GM12878 (cell line): ENCODE measurements at regions not wholly inside any gene's neighbourhood (a gene's known extent, or its start where the extent isn't known, plus 50 kb on each side); places are given as distances from the start of the nearest gene placed in this dataset.

Experiments used
- ATAC-seq: fragments of 200-7000 bp; cut with Tn5 transposase; 3 replicates; pipeline ENCODE4 v1.9.1; 2020; ENCODE audit warnings: mild to moderate bottlenecking, moderate library complexity
- BruUV-seq: library from RNA; stranded (reverse); fragments of 400-500 nt; replicated peaks from 2 replicates; lab custom pipeline; 2021; lab: Mats Ljungman, UMichigan
- CTCF ChIA-PET: fragments of 300-600 bp; sonication (Branson Sonifier 250); formaldehyde crosslinking; extraction: SDS; loops from one replicate; lab custom pipeline; 2021; ENCODE audit warnings: inconsistent platforms; lab: Yijun Ruan, JAX
- POLR2A ChIA-PET: fragments of 350-600 bp; formaldehyde crosslinking; extraction: SDS; loops from one replicate; lab custom pipeline; 2021; ENCODE audit warnings: inconsistent platforms; lab: Charles Lee
- RAD21 ChIA-PET: fragments of 300-600 bp; sonication (Branson Sonifier 250); formaldehyde crosslinking; loops from one replicate; lab custom pipeline; 2023; ENCODE audit warnings: antibody characterized with exemption; ENCODE audit not compliant: unreplicated experiment; lab: Charles Lee
- SMC1A ChIA-PET: fragments of 300-600 bp; sonication (Branson Sonifier 250); formaldehyde crosslinking; loops from one replicate; lab custom pipeline; 2023; ENCODE audit not compliant: unreplicated experiment, uncharacterized antibody; lab: Charles Lee
- DNase-seq: peaks from one replicate; pipeline ENCODE4 v3.0.0-alpha.2; 2011; ENCODE audit warnings: low read depth, low spot score
- FAIRE-seq: peaks from 3 replicates; lab custom pipeline; 2011; peaks lifted over from hg19 to GRCh38; lab: Jason Lieb, UNC
- H2AFZ ChIP-seq: 2 replicates; pipeline ENCODE4 v1.6.0; 2011; ENCODE audit warnings: low read depth, low read length, control low read depth; ENCODE audit not compliant: control insufficient read depth
- H3K27ac ChIP-seq: 2 replicates; pipeline ENCODE4 v1.5.1; 2011; ENCODE audit warnings: control low read depth; ENCODE audit not compliant: control insufficient read depth, insufficient read depth
- H3K27me3 ChIP-seq, 2 experiments: replicated peaks in 1 of 2; 2 replicates each; pipeline versions ENCODE4 v1.6.0 to v1.6.1; 2011; ENCODE audit warnings: low read length in 1 of 2; ENCODE audit not compliant: control insufficient read depth in 2 of 2, insufficient read depth in 2 of 2
- H3K36me3 ChIP-seq, 2 experiments: 2 replicates each; pipeline ENCODE4 v1.5.1; 2011; ENCODE audit warnings: low read length in 1 of 2; ENCODE audit not compliant: control insufficient read depth in 2 of 2, insufficient read depth in 2 of 2
- H3K4me1 ChIP-seq: 2 replicates; pipeline ENCODE4 v1.6.1; 2011; ENCODE audit warnings: mild to moderate bottlenecking, low read length, moderate library complexity, mixed read lengths; ENCODE audit not compliant: control insufficient read depth, insufficient read depth
- H3K4me2 ChIP-seq: 2 replicates; pipeline ENCODE4 v1.6.0; 2011; ENCODE audit warnings: control low read depth; ENCODE audit not compliant: control insufficient read depth, insufficient read depth
- H3K4me3 ChIP-seq: fragments of 200-600 bp; sonication (generic); 2 replicates; pipeline ENCODE4 v1.5.1; 2016
- H3K79me2 ChIP-seq: 2 replicates; pipeline ENCODE4 v1.6.0; 2011; ENCODE audit warnings: low read length; ENCODE audit not compliant: control insufficient read depth, insufficient read depth
- H3K9ac ChIP-seq: 2 replicates; pipeline ENCODE4 v1.8.0; 2011; ENCODE audit warnings: low read length, control low read depth, mixed read lengths; ENCODE audit not compliant: control insufficient read depth, insufficient read depth
- H3K9me3 ChIP-seq: replicated peaks from 3 replicates; pipeline ENCODE4 v1.5.1; 2011; ENCODE audit warnings: mild to moderate bottlenecking, low read length; ENCODE audit not compliant: control insufficient read depth, insufficient read depth
- H4K20me1 ChIP-seq: 2 replicates; pipeline ENCODE4 v1.6.0; 2011; ENCODE audit not compliant: control insufficient read depth, insufficient read depth
- HDAC2 ChIP-seq: fragments of 200-600 bp; sonication (generic); IDR thresholded peaks from 2 replicates; pipeline ENCODE4 v1.6.1; 2017
- HDGF ChIP-seq: fragments of 450-650 bp; IDR thresholded peaks from 2 replicates; pipeline ENCODE4 v1.6.1; 2016; ENCODE audit warnings: antibody characterized with exemption
- MXI1 ChIP-seq: fragments of 150-350 bp; IDR thresholded peaks from 2 replicates; pipeline ENCODE4 v1.6.1; 2011; ENCODE audit warnings: low read depth, mild to moderate bottlenecking, inconsistent platforms, low read length, improper control_type of control experiment
- POLR2A ChIP-seq: IDR thresholded peaks from 2 replicates; pipeline ENCODE4 v1.6.1; 2011; ENCODE audit warnings: low read depth, mild to moderate bottlenecking, low read length
- SIN3A ChIP-seq: IDR thresholded peaks from 2 replicates; pipeline ENCODE4 v1.6.1; 2012; ENCODE audit warnings: low read depth, low read length, improper control_type of control experiment
- SREBF2 ChIP-seq: IDR thresholded peaks from 2 replicates; pipeline ENCODE4 v1.6.1; 2012; ENCODE audit warnings: mild to moderate bottlenecking, low read length
- WGBS: methylation state at CpG from one replicate; pipeline ENCODE4 v1.1.6; 2016; ENCODE audit warnings: low lambda C conversion rate; ENCODE audit not compliant: insufficient replicate concordance, insufficient coverage; ENCODE audit errors: missing lambda C conversion rate; 5-methylcytosine and 5-hydroxymethylcytosine counted together
- in situ Hi-C: fragments of 300-500 bp; cut with MboI; formaldehyde crosslinking; loops from 9 replicates; pipeline ENCODE4 v1.14.3; 2018; ENCODE audit warnings: mixed read lengths
- intact Hi-C: fragments of 100-400 bp; cut with micrococcal nuclease; formaldehyde crosslinking; loops from one replicate; pipeline ENCODE4 v1.14.2; 2022; ENCODE audit not compliant: unreplicated experiment
- TF ChIP-seq, protein P1 (sequence below): fragments of 450-650 bp; IDR thresholded peaks from 2 replicates; pipeline ENCODE4 v1.6.1; 2017; ENCODE audit warnings: borderline replicate concordance
- TF ChIP-seq, protein P2 (sequence below): fragments of 450-650 bp; IDR thresholded peaks from 2 replicates; pipeline ENCODE4 v1.6.1; 2017; ENCODE audit warnings: mild to moderate bottlenecking
- TF ChIP-seq, protein P3 (sequence below): fragments of 450-650 bp; IDR thresholded peaks from 2 replicates; pipeline ENCODE4 v1.6.1; 2017; ENCODE audit warnings: low read depth, mild to moderate bottlenecking, moderate library complexity

DNA sequence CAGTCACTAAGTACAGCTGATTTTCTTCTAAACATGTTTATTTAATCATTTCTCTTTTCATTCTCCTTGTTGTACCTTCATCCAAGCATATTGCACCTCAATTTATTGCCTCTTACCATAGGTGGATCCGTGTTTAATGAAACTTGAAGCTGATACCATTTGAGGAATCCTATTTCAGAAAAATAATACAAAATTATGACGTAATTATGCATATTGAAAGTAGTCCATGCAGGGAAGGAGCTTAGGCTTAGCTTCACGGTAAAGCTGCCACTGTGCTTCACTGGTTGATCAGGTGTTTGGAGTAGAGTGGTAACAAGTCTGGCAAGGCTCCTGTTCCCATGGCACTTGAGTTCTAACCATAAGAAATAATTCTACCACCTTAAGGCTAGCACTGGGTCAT, 61.0 kb upstream of the CLEC14A start:
- in situ Hi-C loops (no loop called here), intact Hi-C loops (no loop called here)
- 0% methylated on average over 3 of the region's 3 CpGs for WGBS
- no peak for TF ChIP-seq SIN3A
- TF ChIP-seq, protein P1, sequence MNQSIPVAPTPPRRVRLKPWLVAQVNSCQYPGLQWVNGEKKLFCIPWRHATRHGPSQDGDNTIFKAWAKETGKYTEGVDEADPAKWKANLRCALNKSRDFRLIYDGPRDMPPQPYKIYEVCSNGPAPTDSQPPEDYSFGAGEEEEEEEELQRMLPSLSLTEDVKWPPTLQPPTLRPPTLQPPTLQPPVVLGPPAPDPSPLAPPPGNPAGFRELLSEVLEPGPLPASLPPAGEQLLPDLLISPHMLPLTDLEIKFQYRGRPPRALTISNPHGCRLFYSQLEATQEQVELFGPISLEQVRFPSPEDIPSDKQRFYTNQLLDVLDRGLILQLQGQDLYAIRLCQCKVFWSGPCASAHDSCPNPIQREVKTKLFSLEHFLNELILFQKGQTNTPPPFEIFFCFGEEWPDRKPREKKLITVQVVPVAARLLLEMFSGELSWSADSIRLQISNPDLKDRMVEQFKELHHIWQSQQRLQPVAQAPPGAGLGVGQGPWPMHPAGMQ, result no peak
- TF ChIP-seq, protein P2, sequence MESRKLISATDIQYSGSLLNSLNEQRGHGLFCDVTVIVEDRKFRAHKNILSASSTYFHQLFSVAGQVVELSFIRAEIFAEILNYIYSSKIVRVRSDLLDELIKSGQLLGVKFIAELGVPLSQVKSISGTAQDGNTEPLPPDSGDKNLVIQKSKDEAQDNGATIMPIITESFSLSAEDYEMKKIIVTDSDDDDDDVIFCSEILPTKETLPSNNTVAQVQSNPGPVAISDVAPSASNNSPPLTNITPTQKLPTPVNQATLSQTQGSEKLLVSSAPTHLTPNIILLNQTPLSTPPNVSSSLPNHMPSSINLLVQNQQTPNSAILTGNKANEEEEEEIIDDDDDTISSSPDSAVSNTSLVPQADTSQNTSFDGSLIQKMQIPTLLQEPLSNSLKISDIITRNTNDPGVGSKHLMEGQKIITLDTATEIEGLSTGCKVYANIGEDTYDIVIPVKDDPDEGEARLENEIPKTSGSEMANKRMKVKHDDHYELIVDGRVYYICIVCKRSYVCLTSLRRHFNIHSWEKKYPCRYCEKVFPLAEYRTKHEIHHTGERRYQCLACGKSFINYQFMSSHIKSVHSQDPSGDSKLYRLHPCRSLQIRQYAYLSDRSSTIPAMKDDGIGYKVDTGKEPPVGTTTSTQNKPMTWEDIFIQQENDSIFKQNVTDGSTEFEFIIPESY, result no peak
- no peak for TF ChIP-seq SREBF2
- TF ChIP-seq, protein P3, sequence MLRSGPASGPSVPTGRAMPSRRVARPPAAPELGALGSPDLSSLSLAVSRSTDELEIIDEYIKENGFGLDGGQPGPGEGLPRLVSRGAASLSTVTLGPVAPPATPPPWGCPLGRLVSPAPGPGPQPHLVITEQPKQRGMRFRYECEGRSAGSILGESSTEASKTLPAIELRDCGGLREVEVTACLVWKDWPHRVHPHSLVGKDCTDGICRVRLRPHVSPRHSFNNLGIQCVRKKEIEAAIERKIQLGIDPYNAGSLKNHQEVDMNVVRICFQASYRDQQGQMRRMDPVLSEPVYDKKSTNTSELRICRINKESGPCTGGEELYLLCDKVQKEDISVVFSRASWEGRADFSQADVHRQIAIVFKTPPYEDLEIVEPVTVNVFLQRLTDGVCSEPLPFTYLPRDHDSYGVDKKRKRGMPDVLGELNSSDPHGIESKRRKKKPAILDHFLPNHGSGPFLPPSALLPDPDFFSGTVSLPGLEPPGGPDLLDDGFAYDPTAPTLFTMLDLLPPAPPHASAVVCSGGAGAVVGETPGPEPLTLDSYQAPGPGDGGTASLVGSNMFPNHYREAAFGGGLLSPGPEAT, result no peak
- TF ChIP-seq HDAC2, result no peak
- TF ChIP-seq POLR2A, result no peak
- no peak for TF ChIP-seq MXI1
- no peak for TF ChIP-seq HDGF
- Histone ChIP-seq H3K9me3 (no peaks in the 10 kb centered on the region), H3K36me3 (no peaks in the 10 kb centered on the region), H3K79me2 (no peaks in the 10 kb centered on the region), H3K4me1 (no peaks in the 10 kb centered on the region), H3K4me3 (no peak overlapping the region), H3K27ac (no peak overlapping the region), H3K9ac (no peak overlapping the region), H4K20me1 (no peaks in the 10 kb centered on the region), H3K4me2 (no peak overlapping the region), H3K27me3 (no peaks in the 10 kb centered on the region), H2AFZ (no peak overlapping the region)
- BruUV-seq, result no TSS peak
- ChIA-PET SMC1A (no interaction called here), RAD21 (no interaction called here), CTCF (no interaction called here), POLR2A (no interaction called here)
- no peak for DNase-seq
- no peak for FAIRE-seq
- no peak for ATAC-seq
